A549 (cell line): ENCODE measurements at regions not wholly inside any gene's neighbourhood (a gene's known extent, or its start where the extent isn't known, plus 50 kb on each side); places are given as distances from the start of the nearest gene placed in this dataset.

ENCODE experiments used
- ATAC-seq, 2 experiments: fragments of 200-7000 bp in 1 of 2; fragments of >200 bp in 1 of 2; cut with Nextera tagmentation in 1 of 2; cut with Tn5 transposase in 1 of 2; 3 replicates each; pipeline versions ENCODE4 v1.8.0 to v1.9.1; 2018 to 2020; ENCODE audit warnings: mild to moderate bottlenecking in 1 of 2, moderate library complexity in 1 of 2
- CTCF ChIA-PET: fragments of 300-600 bp; sonication (Branson Sonifier 250); formaldehyde crosslinking; extraction: SDS; loops from one replicate; lab custom pipeline; 2021; ENCODE audit warnings: antibody characterized with exemption, inconsistent platforms; lab: Yijun Ruan, JAX
- POLR2A ChIA-PET: fragments of 350-600 bp; formaldehyde crosslinking; extraction: SDS; loops from one replicate; lab custom pipeline; 2021; ENCODE audit warnings: antibody characterized with exemption, inconsistent platforms; lab: Yijun Ruan, JAX
- DNase-seq, 2 experiments: peaks; one replicate each; pipeline versions ENCODE4 v3.0.0 to v3.0.0-alpha.2; 2011 to 2016; ENCODE audit warnings: low read depth in 1 of 2, low spot score in 1 of 2
- FAIRE-seq: peaks from 2 replicates; lab custom pipeline; 2011; peaks lifted over from hg19 to GRCh38; lab: Jason Lieb, UNC
- H3K27ac ChIP-seq, 2 experiments: fragments of >200 bp; sonication (Bioruptor Twin); formaldehyde crosslinking; 3 replicates each; pipeline ENCODE4 v1.5.1; 2016 to 2017
- H3K4me1 ChIP-seq: fragments of >200 bp; sonication (Bioruptor Twin); formaldehyde crosslinking; 3 replicates; pipeline ENCODE4 v1.6.1; 2016
- H3K4me2 ChIP-seq: fragments of >200 bp; sonication (Bioruptor Twin); formaldehyde crosslinking; 3 replicates; pipeline ENCODE4 v1.6.1; 2016
- H3K4me3 ChIP-seq: fragments of >200 bp; sonication (Bioruptor Twin); formaldehyde crosslinking; 3 replicates; pipeline ENCODE4 v1.5.1; 2016
- H3K9me3 ChIP-seq: fragments of >200 bp; sonication (Bioruptor Twin); formaldehyde crosslinking; 3 replicates; pipeline ENCODE4 v1.6.1; 2016
- ATOH8 ChIP-seq: fragments of 250-450 bp; sonication (Bioruptor Pico); IDR thresholded peaks from 2 replicates; pipeline ENCODE4 v1.5.0; 2020; ENCODE audit warnings: low read depth, mild to moderate bottlenecking, moderate library complexity
- CBX2 ChIP-seq: fragments of 200-600 bp; sonication (generic); IDR thresholded peaks from 2 replicates; pipeline ENCODE4 v1.6.1; 2016; ENCODE audit warnings: low read depth, mild to moderate bottlenecking, borderline replicate concordance
- EHF ChIP-seq: fragments of 250-450 bp; sonication (Bioruptor Pico); IDR thresholded peaks from 2 replicates; pipeline ENCODE4 v1.5.0; 2020; ENCODE audit warnings: mild to moderate bottlenecking
- EP300 ChIP-seq, 2 experiments: fragments of >200 bp; sonication (Bioruptor Twin); formaldehyde crosslinking; IDR thresholded peaks; 2 replicates in 1 of 2; 3 replicates in 1 of 2; pipeline ENCODE4 v1.6.1; 2016 to 2017
- ESRRA ChIP-seq: fragments of 150-350 bp; IDR thresholded peaks from 2 replicates; pipeline ENCODE4 v1.6.1; 2014; ENCODE audit warnings: mild to moderate bottlenecking, low read length, borderline replicate concordance
- FOSL2 ChIP-seq, 2 experiments: fragments of 450-650 bp in 1 of 2; fragments of >200 bp in 1 of 2; sonication (Bioruptor Twin) in 1 of 2; formaldehyde crosslinking; IDR thresholded peaks; 2 replicates each; pipeline versions ENCODE4 v1.5.0 to v1.6.1; 2016 to 2020; ENCODE audit warnings: mild to moderate bottlenecking in 1 of 2, moderate library complexity in 1 of 2
- HDAC2 ChIP-seq: fragments of 200-600 bp; sonication (generic); IDR thresholded peaks from 2 replicates; pipeline ENCODE4 v1.6.1; 2016
- HES2 ChIP-seq: fragments of >200 bp; sonication (Bioruptor Twin); formaldehyde crosslinking; IDR thresholded peaks from 2 replicates; pipeline ENCODE4 v1.6.1; 2016
- MAZ ChIP-seq: fragments of 150-350 bp; IDR thresholded peaks from 2 replicates; pipeline ENCODE4 v1.6.1; 2014; ENCODE audit warnings: antibody characterized with exemption, low read depth, low read length, borderline replicate concordance
- MYC ChIP-seq: IDR thresholded peaks from 2 replicates; pipeline ENCODE4 v1.6.1; 2012; ENCODE audit warnings: mild to moderate bottlenecking, inconsistent platforms, low read length, improper control_type of control experiment, borderline replicate concordance
- NPAS2 ChIP-seq: fragments of 250-450 bp; sonication (Bioruptor Pico); IDR thresholded peaks from 2 replicates; pipeline ENCODE4 v1.8.0; 2022; ENCODE audit warnings: mild to moderate bottlenecking, moderate library complexity, borderline replicate concordance
- RCOR1 ChIP-seq: fragments of 150-350 bp; IDR thresholded peaks from 2 replicates; pipeline ENCODE4 v1.6.1; 2014; ENCODE audit warnings: antibody characterized with exemption, low read length, low read depth
- REST ChIP-seq: fragments of 200-600 bp; sonication (generic); IDR thresholded peaks from 2 replicates; pipeline ENCODE4 v1.6.1; 2016; ENCODE audit warnings: antibody characterized with exemption, mild to moderate bottlenecking, moderate library complexity
- SREBF2 ChIP-seq: fragments of 450-650 bp; IDR thresholded peaks from 2 replicates; pipeline ENCODE4 v1.6.1; 2014; ENCODE audit warnings: mild to moderate bottlenecking, moderate library complexity
- WGBS: methylation state at CpG from one replicate; pipeline ENCODE4 v1.1.6; 2017; ENCODE audit errors: missing lambda C conversion rate; 5-methylcytosine and 5-hydroxymethylcytosine counted together
- TF ChIP-seq, protein P1 (sequence below): fragments of >200 bp; sonication (Bioruptor Twin); formaldehyde crosslinking; IDR thresholded peaks from 3 replicates; pipeline ENCODE4 v1.6.1; 2016
- TF ChIP-seq, protein P2 (sequence below): IDR thresholded peaks from 2 replicates; pipeline ENCODE4 v1.6.1; 2012
- TF ChIP-seq, protein P3 (sequence below): fragments of >200 bp; sonication (Bioruptor Twin); formaldehyde crosslinking; IDR thresholded peaks from 3 replicates; pipeline ENCODE4 v1.5.1; 2016

GRCh38 chr15:72857331-72858063 is 73.9 kb upstream of the ADPGK start:
- POLR2A ChIA-PET = no interaction called here
- H3K27ac ChIP-seq = no peak overlapping the region
- FAIRE-seq (no peak), DNase-seq (no peak), ATAC-seq (no peak)
- WGBS = 45% methylated on average over 9 of the region's 9 CpGs
- no peaks in the 10 kb centered on the region for H3K9me3 ChIP-seq
- H3K4me1 ChIP-seq = no peaks in the 10 kb centered on the region
- TF ChIP-seq EHF (no peak), ESRRA (no peak), HES2 (no peak), MYC (no peak), NPAS2 (no peak)
- TF ChIP-seq, protein P1, sequence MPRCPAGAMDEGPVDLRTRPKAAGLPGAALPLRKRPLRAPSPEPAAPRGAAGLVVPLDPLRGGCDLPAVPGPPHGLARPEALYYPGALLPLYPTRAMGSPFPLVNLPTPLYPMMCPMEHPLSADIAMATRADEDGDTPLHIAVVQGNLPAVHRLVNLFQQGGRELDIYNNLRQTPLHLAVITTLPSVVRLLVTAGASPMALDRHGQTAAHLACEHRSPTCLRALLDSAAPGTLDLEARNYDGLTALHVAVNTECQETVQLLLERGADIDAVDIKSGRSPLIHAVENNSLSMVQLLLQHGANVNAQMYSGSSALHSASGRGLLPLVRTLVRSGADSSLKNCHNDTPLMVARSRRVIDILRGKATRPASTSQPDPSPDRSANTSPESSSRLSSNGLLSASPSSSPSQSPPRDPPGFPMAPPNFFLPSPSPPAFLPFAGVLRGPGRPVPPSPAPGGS = no peak
- no peak overlapping the region for H3K4me3 ChIP-seq
- no peak overlapping the region for H3K4me2 ChIP-seq
- CTCF ChIA-PET = interaction anchor here (0.8 kb wide), 1 partner anchor 10 kb away, joined by 3 read pairs; no protein-coding TSS in a partner anchor

GRCh38 chr15:72856549-72857040 is 73.0 kb upstream of the ADPGK start:
- 67% methylated on average over 5 of the region's 5 CpGs for WGBS
- TF ChIP-seq SREBF2 = no peak
- TF ChIP-seq RCOR1 = no peak
- TF ChIP-seq FOSL2 (IDR thresholded peaks at IDR 0.05) = no peak
- no peak for TF ChIP-seq FOSL2 (CRISPR knock-in tag; IDR thresholded peaks at IDR 0.05)
- TF ChIP-seq CBX2 = no peak
- no peak overlapping the region for H3K4me3 ChIP-seq
- DNase-seq = no peak
- FAIRE-seq = no peak
- POLR2A ChIA-PET = no interaction called here
- no peak overlapping the region for H3K27ac ChIP-seq
- CTCF ChIA-PET = interaction anchor here (1.3 kb wide), 1 partner anchor 409 kb away, joined by 3 read pairs; no protein-coding TSS in a partner anchor
- H3K4me1 ChIP-seq = no peaks in the 10 kb centered on the region
- H3K4me2 ChIP-seq = no peak overlapping the region
- ATAC-seq = no peak
- H3K9me3 ChIP-seq = no peaks in the 10 kb centered on the region

GRCh38 chr15:72855791-72856190 is 72.2 kb upstream of the ADPGK start:
- Histone ChIP-seq H3K9me3 (no peaks in the 10 kb centered on the region), H3K27ac (no peak overlapping the region), H3K4me1 (no peaks in the 10 kb centered on the region), H3K4me3 (no peak overlapping the region), H3K4me2 (no peak overlapping the region)
- FAIRE-seq = no peak
- DNase-seq = no peak
- ATAC-seq = no peak
- WGBS = 17% methylated on average over 3 of the region's 3 CpGs
- TF ChIP-seq, protein P2, sequence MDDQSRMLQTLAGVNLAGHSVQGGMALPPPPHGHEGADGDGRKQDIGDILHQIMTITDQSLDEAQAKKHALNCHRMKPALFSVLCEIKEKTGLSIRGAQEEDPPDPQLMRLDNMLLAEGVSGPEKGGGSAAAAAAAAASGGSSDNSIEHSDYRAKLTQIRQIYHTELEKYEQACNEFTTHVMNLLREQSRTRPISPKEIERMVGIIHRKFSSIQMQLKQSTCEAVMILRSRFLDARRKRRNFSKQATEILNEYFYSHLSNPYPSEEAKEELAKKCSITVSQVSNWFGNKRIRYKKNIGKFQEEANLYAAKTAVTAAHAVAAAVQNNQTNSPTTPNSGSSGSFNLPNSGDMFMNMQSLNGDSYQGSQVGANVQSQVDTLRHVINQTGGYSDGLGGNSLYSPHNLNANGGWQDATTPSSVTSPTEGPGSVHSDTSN = no peak
- TF ChIP-seq, protein P3, sequence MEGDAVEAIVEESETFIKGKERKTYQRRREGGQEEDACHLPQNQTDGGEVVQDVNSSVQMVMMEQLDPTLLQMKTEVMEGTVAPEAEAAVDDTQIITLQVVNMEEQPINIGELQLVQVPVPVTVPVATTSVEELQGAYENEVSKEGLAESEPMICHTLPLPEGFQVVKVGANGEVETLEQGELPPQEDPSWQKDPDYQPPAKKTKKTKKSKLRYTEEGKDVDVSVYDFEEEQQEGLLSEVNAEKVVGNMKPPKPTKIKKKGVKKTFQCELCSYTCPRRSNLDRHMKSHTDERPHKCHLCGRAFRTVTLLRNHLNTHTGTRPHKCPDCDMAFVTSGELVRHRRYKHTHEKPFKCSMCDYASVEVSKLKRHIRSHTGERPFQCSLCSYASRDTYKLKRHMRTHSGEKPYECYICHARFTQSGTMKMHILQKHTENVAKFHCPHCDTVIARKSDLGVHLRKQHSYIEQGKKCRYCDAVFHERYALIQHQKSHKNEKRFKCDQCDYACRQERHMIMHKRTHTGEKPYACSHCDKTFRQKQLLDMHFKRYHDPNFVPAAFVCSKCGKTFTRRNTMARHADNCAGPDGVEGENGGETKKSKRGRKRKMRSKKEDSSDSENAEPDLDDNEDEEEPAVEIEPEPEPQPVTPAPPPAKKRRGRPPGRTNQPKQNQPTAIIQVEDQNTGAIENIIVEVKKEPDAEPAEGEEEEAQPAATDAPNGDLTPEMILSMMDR = no peak
- TF ChIP-seq EP300 (IDR thresholded peaks at IDR 0.05) (no peak), NPAS2 (no peak), REST (no peak), EHF (no peak), HDAC2 (no peak), RCOR1 (no peak), ATOH8 (CRISPR knock-in tag) (no peak), MAZ (no peak)
- POLR2A ChIA-PET = no interaction called here
- CTCF ChIA-PET = interaction anchor here (1.3 kb wide), 1 partner anchor 410 kb away, joined by 3 read pairs; no protein-coding TSS in a partner anchor
